ENCODE measurements at regions not wholly inside any gene's neighbourhood (a gene's known extent, or its start where the extent isn't known, plus 50 kb on each side); places are given as distances from the start of the nearest gene placed in this dataset.

DNA sequence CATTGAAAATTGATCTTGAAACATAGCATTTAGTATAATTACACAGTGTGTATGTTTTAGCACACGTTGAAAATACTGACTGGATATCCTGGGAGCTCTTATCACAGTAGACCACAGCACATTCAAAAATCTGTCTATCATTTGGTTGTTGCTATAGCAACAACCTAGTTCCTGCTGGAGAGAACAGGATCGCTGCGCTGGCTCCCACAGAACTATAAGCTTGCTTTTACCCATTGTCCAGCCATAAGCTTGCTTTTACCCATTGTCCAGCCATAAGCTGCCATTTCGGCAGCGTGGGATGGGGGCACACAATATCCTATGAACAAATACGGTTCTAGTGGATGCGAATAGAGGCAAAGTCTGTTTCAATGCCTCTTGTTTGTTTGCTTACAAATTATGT is 70.4 kb upstream of the ST6GAL2 start:
- TF ChIP-seq, protein P1, sequence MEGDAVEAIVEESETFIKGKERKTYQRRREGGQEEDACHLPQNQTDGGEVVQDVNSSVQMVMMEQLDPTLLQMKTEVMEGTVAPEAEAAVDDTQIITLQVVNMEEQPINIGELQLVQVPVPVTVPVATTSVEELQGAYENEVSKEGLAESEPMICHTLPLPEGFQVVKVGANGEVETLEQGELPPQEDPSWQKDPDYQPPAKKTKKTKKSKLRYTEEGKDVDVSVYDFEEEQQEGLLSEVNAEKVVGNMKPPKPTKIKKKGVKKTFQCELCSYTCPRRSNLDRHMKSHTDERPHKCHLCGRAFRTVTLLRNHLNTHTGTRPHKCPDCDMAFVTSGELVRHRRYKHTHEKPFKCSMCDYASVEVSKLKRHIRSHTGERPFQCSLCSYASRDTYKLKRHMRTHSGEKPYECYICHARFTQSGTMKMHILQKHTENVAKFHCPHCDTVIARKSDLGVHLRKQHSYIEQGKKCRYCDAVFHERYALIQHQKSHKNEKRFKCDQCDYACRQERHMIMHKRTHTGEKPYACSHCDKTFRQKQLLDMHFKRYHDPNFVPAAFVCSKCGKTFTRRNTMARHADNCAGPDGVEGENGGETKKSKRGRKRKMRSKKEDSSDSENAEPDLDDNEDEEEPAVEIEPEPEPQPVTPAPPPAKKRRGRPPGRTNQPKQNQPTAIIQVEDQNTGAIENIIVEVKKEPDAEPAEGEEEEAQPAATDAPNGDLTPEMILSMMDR (conservative IDR thresholded peaks at IDR 0.05; ENCODE audit: low read depth in 2 of 2): no peak
- TF ChIP-seq EZH2phosphoT487 (IDR thresholded peaks at IDR 0.05; ENCODE audit: unreplicated experiment): no peak
